ENCODE measurements at regions not wholly inside any gene's neighbourhood (a gene's known extent, or its start where the extent isn't known, plus 50 kb on each side); places are given as distances from the start of the nearest gene placed in this dataset.

DNA sequence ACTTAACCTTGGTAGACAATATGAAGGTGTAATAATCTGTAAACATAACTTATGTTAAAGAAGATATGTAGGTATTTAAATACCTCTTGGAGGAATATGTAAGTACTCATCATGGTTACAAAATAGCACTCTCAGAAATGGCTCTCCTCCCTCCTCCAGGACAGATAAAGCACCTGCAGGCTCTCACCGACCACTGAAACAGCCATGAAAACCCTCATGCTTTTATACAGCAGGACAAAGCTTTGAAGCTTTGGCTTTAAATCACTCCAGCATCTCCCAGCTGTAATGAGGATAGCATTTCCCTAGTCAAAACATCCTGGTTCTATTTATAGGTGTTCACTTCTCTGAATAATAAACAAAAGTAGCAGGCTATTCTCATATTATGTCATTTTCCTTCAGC, 69.1 kb upstream of the PMFBP1 start:
- TF ChIP-seq, protein P1, sequence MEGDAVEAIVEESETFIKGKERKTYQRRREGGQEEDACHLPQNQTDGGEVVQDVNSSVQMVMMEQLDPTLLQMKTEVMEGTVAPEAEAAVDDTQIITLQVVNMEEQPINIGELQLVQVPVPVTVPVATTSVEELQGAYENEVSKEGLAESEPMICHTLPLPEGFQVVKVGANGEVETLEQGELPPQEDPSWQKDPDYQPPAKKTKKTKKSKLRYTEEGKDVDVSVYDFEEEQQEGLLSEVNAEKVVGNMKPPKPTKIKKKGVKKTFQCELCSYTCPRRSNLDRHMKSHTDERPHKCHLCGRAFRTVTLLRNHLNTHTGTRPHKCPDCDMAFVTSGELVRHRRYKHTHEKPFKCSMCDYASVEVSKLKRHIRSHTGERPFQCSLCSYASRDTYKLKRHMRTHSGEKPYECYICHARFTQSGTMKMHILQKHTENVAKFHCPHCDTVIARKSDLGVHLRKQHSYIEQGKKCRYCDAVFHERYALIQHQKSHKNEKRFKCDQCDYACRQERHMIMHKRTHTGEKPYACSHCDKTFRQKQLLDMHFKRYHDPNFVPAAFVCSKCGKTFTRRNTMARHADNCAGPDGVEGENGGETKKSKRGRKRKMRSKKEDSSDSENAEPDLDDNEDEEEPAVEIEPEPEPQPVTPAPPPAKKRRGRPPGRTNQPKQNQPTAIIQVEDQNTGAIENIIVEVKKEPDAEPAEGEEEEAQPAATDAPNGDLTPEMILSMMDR (IDR thresholded peaks at IDR 0.05; ENCODE audit: low read length): no peak
- no peak for TF ChIP-seq EZH2 (IDR thresholded peaks at IDR 0.05; ENCODE audit: borderline replicate concordance, low read length)

Data from OCI-LY1 (cell line).